ENCODE measurements at regions not wholly inside any gene's neighbourhood (a gene's known extent, or its start where the extent isn't known, plus 50 kb on each side); places are given as distances from the start of the nearest gene placed in this dataset.

DNA sequence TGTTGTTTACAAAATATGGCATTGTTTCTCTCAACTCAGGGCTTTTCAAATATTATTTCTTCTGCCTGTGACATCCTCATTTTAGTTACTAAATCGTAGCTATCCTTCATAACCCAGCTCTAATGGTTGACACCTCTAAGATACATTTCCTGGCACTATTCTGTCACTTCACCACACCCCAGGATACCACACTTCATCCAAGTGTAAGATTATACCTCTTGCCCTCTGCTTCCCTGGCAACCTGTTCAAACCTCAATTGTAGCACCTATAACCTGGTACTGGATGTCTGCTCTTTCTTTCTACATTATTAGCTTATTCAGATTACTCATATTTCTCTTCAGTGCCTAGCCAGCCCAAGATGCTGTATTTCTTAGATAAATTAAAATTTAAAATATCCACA is 175.7 kb upstream of the SPIN4 start (continued):
- TF ChIP-seq REST (IDR thresholded peaks at IDR 0.05; ENCODE audit: unreplicated experiment) = no peak
- TF ChIP-seq STAT1 (IDR thresholded peaks at IDR 0.05; ENCODE audit: unreplicated experiment) = no peak
- TF ChIP-seq NANOG (IDR thresholded peaks at IDR 0.05; ENCODE audit: borderline replicate concordance) = no peak
- TF ChIP-seq CTCF (conservative IDR thresholded peaks at IDR 0.05; ENCODE audit: low read depth in 2 of 2) = no peak
- no peak for TF ChIP-seq ZNF114 (CRISPR knock-in tag; IDR thresholded peaks at IDR 0.05)
- TF ChIP-seq JUNB (IDR thresholded peaks at IDR 0.05; ENCODE audit: unreplicated experiment) = no peak

DNA sequence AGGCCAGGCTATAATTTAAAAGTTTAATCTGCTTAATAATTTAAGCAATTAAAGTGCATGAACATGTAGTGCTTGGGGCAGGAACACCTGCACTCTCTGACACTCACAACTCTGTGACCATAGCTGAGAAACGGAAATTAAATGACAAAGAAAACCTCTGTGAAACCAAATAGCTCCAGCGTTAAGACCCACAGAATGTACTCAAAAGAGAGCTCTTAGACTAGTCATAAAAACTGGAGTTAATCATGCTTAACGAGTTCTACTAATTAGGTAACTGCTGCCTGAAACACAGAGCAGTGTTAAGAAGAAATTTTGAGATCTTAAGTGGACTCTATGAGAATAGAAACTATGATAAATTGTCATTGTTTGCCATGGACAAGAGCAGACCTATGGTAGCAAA is 174.4 kb upstream of the SPIN4 start:
- Mint-ChIP-seq H3K9me3 (peaks cover 4% of the 10 kb centered on the region; the same call in 2 of the 3 replicates), H3K27me3 (ENCODE audit: insufficient read depth, low read depth, poor library complexity) (no peaks in the 10 kb centered on the region), H3K4me1 (no peaks in the 10 kb centered on the region), H3K27ac (no peak overlapping the region), H3K36me3 (ENCODE audit: low read depth) (peaks cover 7% of the 10 kb centered on the region; the same call in 2 of the 3 replicates), H3K4me3 (no peak overlapping the region)
- Histone ChIP-seq H3K27ac (ENCODE audit: low read depth) (no peak overlapping the region), H3F3A (replicated peaks; ENCODE audit: low read depth) (no peaks in the 10 kb centered on the region), H3K9me2 (ENCODE audit: insufficient read depth) (no peaks in the 10 kb centered on the region), H3K4me2 (0 out of 2 replicates have a peak overlapping the region, but pooled peaks have one; percentile 27), H2AFZ (no peak overlapping the region), H3K27me3 (ENCODE audit: insufficient read depth) (no peaks in the 10 kb centered on the region), H3K79me2 (replicated peaks; ENCODE audit: insufficient read depth) (peaks cover 14% of the 10 kb centered on the region; the same call in 1 of the 2 replicates), H3K4me1 (ENCODE audit: insufficient read depth) (no peaks in the 10 kb centered on the region), H3K4me3 (no peak overlapping the region), H4K20me1 (replicated peaks; ENCODE audit: insufficient read depth) (no peaks in the 10 kb centered on the region), H3K36me3 (ENCODE audit: insufficient read depth) (no peaks in the 10 kb centered on the region)
- DNase-seq (ENCODE audit: low spot score) (no peak), ATAC-seq (no peak)
- TF ChIP-seq ZNF114 (CRISPR knock-in tag; IDR thresholded peaks at IDR 0.05) (no peak), NANOG (IDR thresholded peaks at IDR 0.05; ENCODE audit: borderline replicate concordance) (no peak), REST (IDR thresholded peaks at IDR 0.05; ENCODE audit: unreplicated experiment) (no peak), JUNB (IDR thresholded peaks at IDR 0.05; ENCODE audit: unreplicated experiment) (no peak), EZH2 (IDR thresholded peaks at IDR 0.05; ENCODE audit: low read depth, unreplicated experiment) (no peak), EZH2phosphoT487 (IDR thresholded peaks at IDR 0.05; ENCODE audit: unreplicated experiment) (no peak)
- TF ChIP-seq, protein P1, sequence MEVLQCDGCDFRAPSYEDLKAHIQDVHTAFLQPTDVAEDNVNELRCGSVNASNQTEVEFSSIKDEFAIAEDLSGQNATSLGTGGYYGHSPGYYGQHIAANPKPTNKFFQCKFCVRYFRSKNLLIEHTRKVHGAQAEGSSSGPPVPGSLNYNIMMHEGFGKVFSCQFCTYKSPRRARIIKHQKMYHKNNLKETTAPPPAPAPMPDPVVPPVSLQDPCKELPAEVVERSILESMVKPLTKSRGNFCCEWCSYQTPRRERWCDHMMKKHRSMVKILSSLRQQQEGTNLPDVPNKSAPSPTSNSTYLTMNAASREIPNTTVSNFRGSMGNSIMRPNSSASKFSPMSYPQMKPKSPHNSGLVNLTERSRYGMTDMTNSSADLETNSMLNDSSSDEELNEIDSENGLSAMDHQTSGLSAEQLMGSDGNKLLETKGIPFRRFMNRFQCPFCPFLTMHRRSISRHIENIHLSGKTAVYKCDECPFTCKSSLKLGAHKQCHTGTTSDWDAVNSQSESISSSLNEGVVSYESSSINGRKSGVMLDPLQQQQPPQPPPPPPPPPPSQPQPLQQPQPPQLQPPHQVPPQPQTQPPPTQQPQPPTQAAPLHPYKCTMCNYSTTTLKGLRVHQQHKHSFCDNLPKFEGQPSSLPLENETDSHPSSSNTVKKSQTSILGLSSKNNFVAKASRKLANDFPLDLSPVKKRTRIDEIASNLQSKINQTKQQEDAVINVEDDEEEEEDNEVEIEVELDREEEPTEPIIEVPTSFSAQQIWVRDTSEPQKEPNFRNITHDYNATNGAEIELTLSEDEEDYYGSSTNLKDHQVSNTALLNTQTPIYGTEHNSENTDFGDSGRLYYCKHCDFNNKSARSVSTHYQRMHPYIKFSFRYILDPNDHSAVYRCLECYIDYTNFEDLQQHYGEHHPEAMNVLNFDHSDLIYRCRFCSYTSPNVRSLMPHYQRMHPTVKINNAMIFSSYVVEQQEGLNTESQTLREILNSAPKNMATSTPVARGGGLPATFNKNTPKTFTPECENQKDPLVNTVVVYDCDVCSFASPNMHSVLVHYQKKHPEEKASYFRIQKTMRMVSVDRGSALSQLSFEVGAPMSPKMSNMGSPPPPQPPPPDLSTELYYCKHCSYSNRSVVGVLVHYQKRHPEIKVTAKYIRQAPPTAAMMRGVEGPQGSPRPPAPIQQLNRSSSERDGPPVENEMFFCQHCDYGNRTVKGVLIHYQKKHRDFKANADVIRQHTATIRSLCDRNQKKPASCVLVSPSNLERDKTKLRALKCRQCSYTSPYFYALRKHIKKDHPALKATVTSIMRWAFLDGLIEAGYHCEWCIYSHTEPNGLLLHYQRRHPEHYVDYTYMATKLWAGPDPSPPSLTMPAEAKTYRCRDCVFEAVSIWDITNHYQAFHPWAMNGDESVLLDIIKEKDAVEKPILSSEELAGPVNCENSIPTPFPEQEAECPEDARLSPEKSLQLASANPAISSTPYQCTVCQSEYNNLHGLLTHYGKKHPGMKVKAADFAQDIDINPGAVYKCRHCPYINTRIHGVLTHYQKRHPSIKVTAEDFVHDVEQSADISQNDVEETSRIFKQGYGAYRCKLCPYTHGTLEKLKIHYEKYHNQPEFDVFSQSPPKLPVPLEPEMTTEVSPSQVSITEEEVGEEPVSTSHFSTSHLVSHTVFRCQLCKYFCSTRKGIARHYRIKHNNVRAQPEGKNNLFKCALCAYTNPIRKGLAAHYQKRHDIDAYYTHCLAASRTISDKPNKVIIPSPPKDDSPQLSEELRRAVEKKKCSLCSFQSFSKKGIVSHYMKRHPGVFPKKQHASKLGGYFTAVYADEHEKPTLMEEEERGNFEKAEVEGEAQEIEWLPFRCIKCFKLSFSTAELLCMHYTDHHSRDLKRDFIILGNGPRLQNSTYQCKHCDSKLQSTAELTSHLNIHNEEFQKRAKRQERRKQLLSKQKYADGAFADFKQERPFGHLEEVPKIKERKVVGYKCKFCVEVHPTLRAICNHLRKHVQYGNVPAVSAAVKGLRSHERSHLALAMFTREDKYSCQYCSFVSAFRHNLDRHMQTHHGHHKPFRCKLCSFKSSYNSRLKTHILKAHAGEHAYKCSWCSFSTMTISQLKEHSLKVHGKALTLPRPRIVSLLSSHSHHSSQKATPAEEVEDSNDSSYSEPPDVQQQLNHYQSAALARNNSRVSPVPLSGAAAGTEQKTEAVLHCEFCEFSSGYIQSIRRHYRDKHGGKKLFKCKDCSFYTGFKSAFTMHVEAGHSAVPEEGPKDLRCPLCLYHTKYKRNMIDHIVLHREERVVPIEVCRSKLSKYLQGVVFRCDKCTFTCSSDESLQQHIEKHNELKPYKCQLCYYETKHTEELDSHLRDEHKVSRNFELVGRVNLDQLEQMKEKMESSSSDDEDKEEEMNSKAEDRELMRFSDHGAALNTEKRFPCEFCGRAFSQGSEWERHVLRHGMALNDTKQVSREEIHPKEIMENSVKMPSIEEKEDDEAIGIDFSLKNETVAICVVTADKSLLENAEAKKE (CRISPR knock-in tag; IDR thresholded peaks at IDR 0.05) = no peak

Measured in GM23338 (cell line).